DOHH2 (cell line): ENCODE measurements at regions not wholly inside any gene's neighbourhood (a gene's known extent, or its start where the extent isn't known, plus 50 kb on each side); places are given as distances from the start of the nearest gene placed in this dataset.

Experiments used
- H3F3A ChIP-seq: fragments of 200-600 bp; sonication (generic), shearing (Covaris generic); 2 replicates; pipeline ENCODE4 v1.6.0; 2016; ENCODE audit warnings: antibody characterized with exemption, mild to moderate bottlenecking; ENCODE audit not compliant: control insufficient read depth, insufficient read depth
- H3K27ac ChIP-seq: fragments of 200-600 bp; sonication (generic); 2 replicates; pipeline ENCODE4 v1.5.1; 2014; ENCODE audit warnings: low read depth, mild to moderate bottlenecking, low read length, moderate library complexity
- H3K27me3 ChIP-seq: fragments of 200-600 bp; sonication (generic); 2 replicates; pipeline ENCODE4 v1.6.1; 2014; ENCODE audit warnings: mild to moderate bottlenecking, low read length, mixed read lengths; ENCODE audit not compliant: control insufficient read depth
- H3K36me3 ChIP-seq: fragments of 200-600 bp; sonication (generic); 2 replicates; pipeline ENCODE4 v1.6.1; 2014; ENCODE audit warnings: mild to moderate bottlenecking, low read length, moderate library complexity, mixed read lengths; ENCODE audit not compliant: control insufficient read depth
- H3K4me1 ChIP-seq: fragments of 200-600 bp; sonication (generic); 2 replicates; pipeline ENCODE4 v1.6.1; 2014; ENCODE audit warnings: mild to moderate bottlenecking, low read length, mixed read lengths; ENCODE audit not compliant: control insufficient read depth
- H3K4me2 ChIP-seq: fragments of 200-600 bp; sonication (generic); 2 replicates; pipeline ENCODE4 v1.6.0; 2014; ENCODE audit warnings: mild to moderate bottlenecking, low read length, moderate library complexity
- H3K4me3 ChIP-seq: fragments of 200-600 bp; sonication (generic); 2 replicates; pipeline ENCODE4 v1.5.1; 2014; ENCODE audit warnings: mild to moderate bottlenecking, low read length, mixed read lengths
- H3K79me2 ChIP-seq: fragments of 200-600 bp; sonication (generic); 2 replicates; pipeline ENCODE4 v1.6.1; 2014; ENCODE audit warnings: mild to moderate bottlenecking, low read length, mixed read lengths; ENCODE audit not compliant: control insufficient read depth
- H3K9me2 ChIP-seq: fragments of 200-600 bp; sonication (generic); replicated peaks from 2 replicates; pipeline ENCODE4 v1.6.1; 2014; ENCODE audit warnings: mild to moderate bottlenecking, low read length, mixed read lengths; ENCODE audit not compliant: control insufficient read depth
- H3K9me3 ChIP-seq: fragments of 200-600 bp; sonication (generic); 2 replicates; pipeline ENCODE4 v1.6.1; 2014; ENCODE audit warnings: antibody characterized with exemption, low read length, mixed read lengths; ENCODE audit not compliant: control insufficient read depth, insufficient read depth
- H4K20me1 ChIP-seq: fragments of 200-600 bp; sonication (generic); 2 replicates; pipeline ENCODE4 v1.6.0; 2014; ENCODE audit warnings: low read depth, mild to moderate bottlenecking, antibody characterized with exemption, low read length, moderate library complexity; ENCODE audit not compliant: control insufficient read depth, insufficient read depth
- CTCF ChIP-seq: fragments of 200-600 bp; sonication (generic); IDR thresholded peaks from one replicate; pipeline ENCODE4 v1.5.1; 2014; ENCODE audit warnings: antibody characterized with exemption, mild to moderate bottlenecking, low read depth, low read length; ENCODE audit not compliant: poor library complexity, severe bottlenecking
- EZH2phosphoT487 ChIP-seq: fragments of 200-600 bp; sonication (generic); IDR thresholded peaks from 2 replicates; pipeline ENCODE4 v1.6.1; 2017; ENCODE audit warnings: borderline replicate concordance, mild to moderate bottlenecking, antibody characterized with exemption, low read length, moderate library complexity, mixed read lengths

GRCh38 chr18:27423581-27423980, 238.5 kb upstream of the CHST9 start:
- Histone ChIP-seq H3K4me1 (no peaks in the 10 kb centered on the region), H3K4me3 (no peak overlapping the region), H4K20me1 (no peaks in the 10 kb centered on the region), H3F3A (no peaks in the 10 kb centered on the region), H3K9me3 (no peaks in the 10 kb centered on the region), H3K79me2 (no peaks in the 10 kb centered on the region), H3K27ac (no peak overlapping the region), H3K36me3 (no peaks in the 10 kb centered on the region), H3K4me2 (no peak overlapping the region), H3K9me2 (no peaks in the 10 kb centered on the region), H3K27me3 (no peaks in the 10 kb centered on the region)
- TF ChIP-seq CTCF (no peak), EZH2phosphoT487 (no peak)

DNA sequence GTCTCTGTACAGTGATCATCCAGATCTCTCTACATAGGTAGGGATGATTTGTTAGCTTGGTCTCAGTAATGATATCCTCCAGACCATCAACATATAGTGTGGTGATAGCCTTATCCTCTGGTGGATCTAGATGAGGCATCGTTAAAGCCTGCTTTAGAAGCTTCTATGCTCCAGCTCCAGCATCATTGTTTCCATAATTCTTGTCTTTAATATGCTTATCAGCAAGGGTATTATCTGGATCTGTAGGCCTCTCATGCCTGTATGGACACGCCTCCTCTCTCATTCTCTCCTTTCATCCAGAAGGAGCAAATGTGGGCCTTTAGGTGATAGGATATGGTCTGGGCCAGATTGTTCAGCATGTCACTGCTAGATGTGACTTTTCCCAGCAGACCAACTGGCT, 234.5 kb upstream of the CHST9 start:
- TF ChIP-seq CTCF: no peak
- no peak for TF ChIP-seq EZH2phosphoT487
- Histone ChIP-seq H3K27me3 (no peaks in the 10 kb centered on the region), H3K4me2 (no peak overlapping the region), H3K27ac (no peak overlapping the region), H3K79me2 (no peaks in the 10 kb centered on the region), H3K4me3 (no peak overlapping the region), H3K9me2 (no peaks in the 10 kb centered on the region), H3K9me3 (no peaks in the 10 kb centered on the region), H3F3A (no peaks in the 10 kb centered on the region), H3K36me3 (no peaks in the 10 kb centered on the region), H3K4me1 (no peaks in the 10 kb centered on the region), H4K20me1 (no peaks in the 10 kb centered on the region)

GRCh38 chr18:27415495-27415894, 230.4 kb upstream of the CHST9 start:
- no peak overlapping the region for H3K4me3 ChIP-seq
- no peaks in the 10 kb centered on the region for H3K9me2 ChIP-seq
- H3K9me3 ChIP-seq: no peaks in the 10 kb centered on the region
- H3K4me2 ChIP-seq: no peak overlapping the region
- H3K36me3 ChIP-seq: no peaks in the 10 kb centered on the region
- H3K4me1 ChIP-seq: no peaks in the 10 kb centered on the region
- H3K79me2 ChIP-seq: no peaks in the 10 kb centered on the region
- H3K27me3 ChIP-seq: no peaks in the 10 kb centered on the region
- TF ChIP-seq CTCF: no peak
- no peak for TF ChIP-seq EZH2phosphoT487
- no peak overlapping the region for H3K27ac ChIP-seq
- no peaks in the 10 kb centered on the region for H3F3A ChIP-seq
- H4K20me1 ChIP-seq: no peaks in the 10 kb centered on the region

GRCh38 chr18:27414682-27415081, 229.6 kb upstream of the CHST9 start:
- no peaks in the 10 kb centered on the region for H3F3A ChIP-seq
- H4K20me1 ChIP-seq: no peaks in the 10 kb centered on the region
- H3K27ac ChIP-seq: no peak overlapping the region
- no peaks in the 10 kb centered on the region for H3K9me3 ChIP-seq
- no peaks in the 10 kb centered on the region for H3K36me3 ChIP-seq
- no peaks in the 10 kb centered on the region for H3K4me1 ChIP-seq
- H3K4me3 ChIP-seq: no peak overlapping the region
- H3K4me2 ChIP-seq: no peak overlapping the region
- no peak for TF ChIP-seq EZH2phosphoT487
- TF ChIP-seq CTCF: no peak
- H3K9me2 ChIP-seq: no peaks in the 10 kb centered on the region
- H3K27me3 ChIP-seq: no peaks in the 10 kb centered on the region
- H3K79me2 ChIP-seq: no peaks in the 10 kb centered on the region
